GM12878 (cell line): ENCODE measurements at regions not wholly inside any gene's neighbourhood (a gene's known extent, or its start where the extent isn't known, plus 50 kb on each side); places are given as distances from the start of the nearest gene placed in this dataset.

Experiments used
- ATAC-seq: fragments of 200-7000 bp; cut with Tn5 transposase; 3 replicates; pipeline ENCODE4 v1.9.1; 2020; ENCODE audit warnings: mild to moderate bottlenecking, moderate library complexity
- BruUV-seq: library from RNA; stranded (reverse); fragments of 400-500 nt; replicated peaks from 2 replicates; lab custom pipeline; 2021; lab: Mats Ljungman, UMichigan
- CTCF ChIA-PET: fragments of 300-600 bp; sonication (Branson Sonifier 250); formaldehyde crosslinking; extraction: SDS; loops from one replicate; lab custom pipeline; 2021; ENCODE audit warnings: inconsistent platforms; lab: Yijun Ruan, JAX
- POLR2A ChIA-PET: fragments of 350-600 bp; formaldehyde crosslinking; extraction: SDS; loops from one replicate; lab custom pipeline; 2021; ENCODE audit warnings: inconsistent platforms; lab: Charles Lee
- RAD21 ChIA-PET: fragments of 300-600 bp; sonication (Branson Sonifier 250); formaldehyde crosslinking; loops from one replicate; lab custom pipeline; 2023; ENCODE audit warnings: antibody characterized with exemption; ENCODE audit not compliant: unreplicated experiment; lab: Charles Lee
- SMC1A ChIA-PET: fragments of 300-600 bp; sonication (Branson Sonifier 250); formaldehyde crosslinking; loops from one replicate; lab custom pipeline; 2023; ENCODE audit not compliant: unreplicated experiment, uncharacterized antibody; lab: Charles Lee
- DNase-seq: peaks from one replicate; pipeline ENCODE4 v3.0.0-alpha.2; 2011; ENCODE audit warnings: low read depth, low spot score
- FAIRE-seq: peaks from 3 replicates; lab custom pipeline; 2011; peaks lifted over from hg19 to GRCh38; lab: Jason Lieb, UNC
- H2AFZ ChIP-seq: 2 replicates; pipeline ENCODE4 v1.6.0; 2011; ENCODE audit warnings: low read depth, low read length, control low read depth; ENCODE audit not compliant: control insufficient read depth
- H3K27ac ChIP-seq: 2 replicates; pipeline ENCODE4 v1.5.1; 2011; ENCODE audit warnings: control low read depth; ENCODE audit not compliant: control insufficient read depth, insufficient read depth
- H3K27me3 ChIP-seq, 2 experiments: replicated peaks in 1 of 2; 2 replicates each; pipeline versions ENCODE4 v1.6.0 to v1.6.1; 2011; ENCODE audit warnings: low read length in 1 of 2; ENCODE audit not compliant: control insufficient read depth in 2 of 2, insufficient read depth in 2 of 2
- H3K36me3 ChIP-seq, 2 experiments: 2 replicates each; pipeline ENCODE4 v1.5.1; 2011; ENCODE audit warnings: low read length in 1 of 2; ENCODE audit not compliant: control insufficient read depth in 2 of 2, insufficient read depth in 2 of 2
- H3K4me1 ChIP-seq: 2 replicates; pipeline ENCODE4 v1.6.1; 2011; ENCODE audit warnings: mild to moderate bottlenecking, low read length, moderate library complexity, mixed read lengths; ENCODE audit not compliant: control insufficient read depth, insufficient read depth
- H3K4me2 ChIP-seq: 2 replicates; pipeline ENCODE4 v1.6.0; 2011; ENCODE audit warnings: control low read depth; ENCODE audit not compliant: control insufficient read depth, insufficient read depth
- H3K4me3 ChIP-seq: fragments of 200-600 bp; sonication (generic); 2 replicates; pipeline ENCODE4 v1.5.1; 2016
- H3K79me2 ChIP-seq: 2 replicates; pipeline ENCODE4 v1.6.0; 2011; ENCODE audit warnings: low read length; ENCODE audit not compliant: control insufficient read depth, insufficient read depth
- H3K9ac ChIP-seq: 2 replicates; pipeline ENCODE4 v1.8.0; 2011; ENCODE audit warnings: low read length, control low read depth, mixed read lengths; ENCODE audit not compliant: control insufficient read depth, insufficient read depth
- H3K9me3 ChIP-seq: replicated peaks from 3 replicates; pipeline ENCODE4 v1.5.1; 2011; ENCODE audit warnings: mild to moderate bottlenecking, low read length; ENCODE audit not compliant: control insufficient read depth, insufficient read depth
- H4K20me1 ChIP-seq: 2 replicates; pipeline ENCODE4 v1.6.0; 2011; ENCODE audit not compliant: control insufficient read depth, insufficient read depth
- FOS ChIP-seq: IDR thresholded peaks from 3 replicates; pipeline ENCODE4 v1.6.1; 2011; ENCODE audit warnings: borderline replicate concordance; ENCODE audit not compliant: insufficient read length; ENCODE audit errors: extremely low read depth
- FOXK2 ChIP-seq: fragments of 450-650 bp; IDR thresholded peaks from 2 replicates; pipeline ENCODE4 v1.6.1; 2017; ENCODE audit warnings: mild to moderate bottlenecking, moderate library complexity
- IRF3 ChIP-seq: fragments of 450-650 bp; IDR thresholded peaks from 2 replicates; pipeline ENCODE4 v1.6.1; 2014; ENCODE audit warnings: mild to moderate bottlenecking
- JUNB ChIP-seq: IDR thresholded peaks from 2 replicates; pipeline ENCODE4 v1.6.1; 2016; ENCODE audit warnings: antibody characterized with exemption, mild to moderate bottlenecking
- MEF2B ChIP-seq: fragments of 450-650 bp; IDR thresholded peaks from 2 replicates; pipeline ENCODE4 v1.6.1; 2018; ENCODE audit warnings: mild to moderate bottlenecking, moderate library complexity; ENCODE audit not compliant: partially characterized antibody, poor library complexity, severe bottlenecking
- MTA3 ChIP-seq: IDR thresholded peaks from 2 replicates; pipeline ENCODE4 v1.6.1; 2012; ENCODE audit warnings: low read length, inconsistent platforms, borderline replicate concordance
- POU2F2 ChIP-seq: IDR thresholded peaks from 3 replicates; pipeline ENCODE4 v1.6.1; 2011; ENCODE audit warnings: low read depth, mild to moderate bottlenecking, low read length, borderline replicate concordance
- SMC3 ChIP-seq: IDR thresholded peaks from 2 replicates; pipeline ENCODE4 v1.6.1; 2011; ENCODE audit warnings: low read length, improper control_type of control experiment, borderline replicate concordance
- SP1 ChIP-seq: IDR thresholded peaks from one replicate; pipeline ENCODE4 v1.6.1; 2011; ENCODE audit warnings: low read depth, low read length
- SREBF1 ChIP-seq: IDR thresholded peaks from 2 replicates; pipeline ENCODE4 v1.6.1; 2012; ENCODE audit warnings: mild to moderate bottlenecking, low read length
- WGBS: methylation state at CpG from one replicate; pipeline ENCODE4 v1.1.6; 2016; ENCODE audit warnings: low lambda C conversion rate; ENCODE audit not compliant: insufficient replicate concordance, insufficient coverage; ENCODE audit errors: missing lambda C conversion rate; 5-methylcytosine and 5-hydroxymethylcytosine counted together
- in situ Hi-C: fragments of 300-500 bp; cut with MboI; formaldehyde crosslinking; loops from 9 replicates; pipeline ENCODE4 v1.14.3; 2018; ENCODE audit warnings: mixed read lengths
- intact Hi-C: fragments of 100-400 bp; cut with micrococcal nuclease; formaldehyde crosslinking; loops from one replicate; pipeline ENCODE4 v1.14.2; 2022; ENCODE audit not compliant: unreplicated experiment

- RAD21 ChIA-PET, result no interaction called here
- FAIRE-seq (no peak), ATAC-seq (no peak), DNase-seq (no peak)
- Histone ChIP-seq H2AFZ (no peak overlapping the region), H3K79me2 (no peaks in the 10 kb centered on the region), H4K20me1 (no peaks in the 10 kb centered on the region), H3K27ac (no peak overlapping the region), H3K4me3 (no peak overlapping the region), H3K4me2 (no peak overlapping the region), H3K9ac (no peak overlapping the region), H3K4me1 (no peaks in the 10 kb centered on the region), H3K27me3 (no peaks in the 10 kb centered on the region), H3K9me3 (no peaks in the 10 kb centered on the region; the same call in 2 of the 3 replicates), H3K36me3 (no peaks in the 10 kb centered on the region)
- BruUV-seq, result no TSS peak
- in situ Hi-C loops (no loop called here), intact Hi-C loops (no loop called here)
- no peak for TF ChIP-seq FOS
- no peak for TF ChIP-seq SMC3
- no peak for TF ChIP-seq MEF2B
- TF ChIP-seq JUNB, result no peak
- POLR2A ChIA-PET, result no interaction called here
- SMC1A ChIA-PET, result no interaction called here
- CTCF ChIA-PET, result no interaction called here
Measured at GRCh38 chr10:43734716-43735115, 86.0 kb upstream of the ZNF32 start.

- no peak overlapping the region for H3K9ac ChIP-seq
- H3K4me1 ChIP-seq, result no peaks in the 10 kb centered on the region
- BruUV-seq, result no TSS peak
- POLR2A ChIA-PET, result no interaction called here
- H2AFZ ChIP-seq, result no peak overlapping the region
- in situ Hi-C loops, result no loop called here
- 0% methylated on average over 3 of the region's 3 CpGs for WGBS
- no peak overlapping the region for H3K4me3 ChIP-seq
- intact Hi-C loops, result no loop called here
- no peaks in the 10 kb centered on the region for H3K79me2 ChIP-seq
- FAIRE-seq (no peak), DNase-seq (no peak), ATAC-seq (no peak)
- TF ChIP-seq SREBF1, result no peak
- TF ChIP-seq MTA3, result no peak
- TF ChIP-seq SMC3, result no peak
- TF ChIP-seq IRF3, result no peak
- no peak for TF ChIP-seq FOXK2
- no peak for TF ChIP-seq POU2F2
- no peak for TF ChIP-seq SP1
- no peaks in the 10 kb centered on the region for H3K27me3 ChIP-seq
- CTCF ChIA-PET, result no interaction called here
- H4K20me1 ChIP-seq, result no peaks in the 10 kb centered on the region
- H3K4me2 ChIP-seq, result no peak overlapping the region
- no peaks in the 10 kb centered on the region for H3K36me3 ChIP-seq
- H3K27ac ChIP-seq, result no peak overlapping the region
- RAD21 ChIA-PET, result no interaction called here
- SMC1A ChIA-PET, result no interaction called here
- H3K9me3 ChIP-seq, result no peaks in the 10 kb centered on the region; the same call in 2 of the 3 replicates
Measured at GRCh38 chr10:43731486-43731885, 82.8 kb upstream of the ZNF32 start.
